GM12872 (cell line): ENCODE measurements at regions not wholly inside any gene's neighbourhood (a gene's known extent, or its start where the extent isn't known, plus 50 kb on each side); places are given as distances from the start of the nearest gene placed in this dataset.
A peak's percentile ranks its signal among the peaks of the same experiment; 100 is the strongest.

ENCODE experiments used
- TF ChIP-seq, protein P1 (sequence below): IDR thresholded peaks from 3 replicates; pipeline ENCODE4 v1.5.1; 2011; ENCODE audit warnings: low read depth, mild to moderate bottlenecking, low read length, moderate library complexity; ENCODE audit not compliant: insufficient read depth

DNA sequence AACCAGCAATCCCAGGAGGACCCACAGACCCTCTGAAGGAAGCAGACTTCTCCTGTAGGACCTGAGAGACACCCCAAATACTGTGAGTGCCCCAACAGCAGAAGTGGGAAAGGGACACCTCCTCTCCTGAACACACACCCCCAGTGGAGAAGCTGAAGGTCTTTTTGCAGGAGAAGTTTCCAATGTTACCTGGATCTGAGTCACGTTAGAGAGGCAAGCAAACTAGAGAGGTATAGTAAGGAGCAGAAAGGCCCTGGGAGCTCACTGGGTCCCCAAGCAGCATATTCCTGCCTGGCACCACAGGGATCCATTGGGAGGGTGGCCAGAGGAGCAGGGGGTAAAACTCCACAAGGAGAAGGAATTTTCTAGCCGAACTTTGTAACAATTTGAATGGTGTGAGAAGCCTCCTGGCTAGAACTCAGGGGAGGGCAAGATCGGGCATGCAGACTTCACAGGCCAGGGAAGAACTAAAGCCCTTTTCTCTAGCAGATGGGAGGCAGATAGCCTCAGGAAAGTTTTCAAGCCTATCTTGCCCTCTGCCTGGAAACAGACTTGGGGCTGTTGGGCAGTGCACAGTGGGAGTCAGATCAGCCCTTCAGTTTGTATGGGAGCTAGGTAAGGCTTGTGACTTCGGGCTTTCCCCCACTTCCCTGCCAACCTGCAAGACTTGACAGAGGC, 68.2 kb upstream of the SSTR4 start:
- TF ChIP-seq, protein P1, sequence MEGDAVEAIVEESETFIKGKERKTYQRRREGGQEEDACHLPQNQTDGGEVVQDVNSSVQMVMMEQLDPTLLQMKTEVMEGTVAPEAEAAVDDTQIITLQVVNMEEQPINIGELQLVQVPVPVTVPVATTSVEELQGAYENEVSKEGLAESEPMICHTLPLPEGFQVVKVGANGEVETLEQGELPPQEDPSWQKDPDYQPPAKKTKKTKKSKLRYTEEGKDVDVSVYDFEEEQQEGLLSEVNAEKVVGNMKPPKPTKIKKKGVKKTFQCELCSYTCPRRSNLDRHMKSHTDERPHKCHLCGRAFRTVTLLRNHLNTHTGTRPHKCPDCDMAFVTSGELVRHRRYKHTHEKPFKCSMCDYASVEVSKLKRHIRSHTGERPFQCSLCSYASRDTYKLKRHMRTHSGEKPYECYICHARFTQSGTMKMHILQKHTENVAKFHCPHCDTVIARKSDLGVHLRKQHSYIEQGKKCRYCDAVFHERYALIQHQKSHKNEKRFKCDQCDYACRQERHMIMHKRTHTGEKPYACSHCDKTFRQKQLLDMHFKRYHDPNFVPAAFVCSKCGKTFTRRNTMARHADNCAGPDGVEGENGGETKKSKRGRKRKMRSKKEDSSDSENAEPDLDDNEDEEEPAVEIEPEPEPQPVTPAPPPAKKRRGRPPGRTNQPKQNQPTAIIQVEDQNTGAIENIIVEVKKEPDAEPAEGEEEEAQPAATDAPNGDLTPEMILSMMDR, result no peak

DNA sequence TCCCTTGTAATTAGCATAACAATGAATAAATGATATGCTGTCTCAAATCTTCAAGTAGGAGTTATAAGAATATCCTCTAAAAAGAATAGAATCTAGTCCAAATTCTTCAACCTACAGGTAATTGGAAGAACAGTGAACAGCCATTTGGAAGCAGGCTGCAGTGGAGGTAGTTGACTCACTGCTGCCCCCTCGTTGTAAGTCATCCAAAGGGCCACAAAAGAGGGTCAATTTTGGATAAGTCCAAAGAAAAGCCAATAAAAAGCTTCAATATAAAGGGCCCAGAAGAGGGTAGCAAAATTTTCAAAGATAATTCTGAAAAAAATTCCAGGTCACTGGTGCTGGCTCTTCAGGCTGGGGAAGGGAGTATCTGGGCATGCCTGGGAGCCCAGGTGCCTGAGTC, 60.8 kb upstream of the SSTR4 start:
- TF ChIP-seq, protein P1, result peak; percentile 49

DNA sequence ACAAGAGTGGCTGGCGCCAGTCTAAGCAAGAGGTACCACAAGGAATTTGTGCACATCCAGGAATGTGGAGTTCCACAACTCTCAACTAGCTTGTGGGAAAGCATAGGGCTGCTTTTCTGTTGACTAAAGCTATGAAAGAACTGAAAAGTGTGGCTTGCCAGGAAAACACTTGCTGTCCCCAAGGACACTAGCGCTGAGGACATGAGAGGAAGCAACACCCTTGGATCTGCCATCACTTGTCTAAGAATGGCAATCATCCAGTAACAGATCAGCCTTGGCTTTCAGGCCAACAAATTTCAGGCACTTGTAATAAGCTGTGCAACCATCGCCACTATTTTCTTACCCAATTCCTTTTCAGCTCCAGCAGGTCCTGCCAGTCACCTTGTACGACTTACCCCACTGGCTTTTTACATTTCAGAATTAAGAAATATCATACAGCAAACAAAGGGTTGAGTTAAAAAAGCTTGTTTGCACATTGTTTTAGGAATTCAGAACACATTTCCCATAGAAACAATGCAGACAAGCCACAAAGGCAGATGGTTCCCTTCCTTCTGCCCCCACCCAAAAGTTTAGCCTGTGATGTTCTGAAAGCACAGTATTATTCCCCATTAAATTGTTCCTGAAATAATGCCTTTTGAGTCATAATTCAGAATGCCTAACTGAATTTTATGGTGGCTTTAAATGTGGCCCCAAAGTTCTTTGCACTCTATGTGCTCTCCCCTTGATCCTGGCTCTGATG, 57.9 kb upstream of the SSTR4 start:
- TF ChIP-seq, protein P1, result no peak

DNA sequence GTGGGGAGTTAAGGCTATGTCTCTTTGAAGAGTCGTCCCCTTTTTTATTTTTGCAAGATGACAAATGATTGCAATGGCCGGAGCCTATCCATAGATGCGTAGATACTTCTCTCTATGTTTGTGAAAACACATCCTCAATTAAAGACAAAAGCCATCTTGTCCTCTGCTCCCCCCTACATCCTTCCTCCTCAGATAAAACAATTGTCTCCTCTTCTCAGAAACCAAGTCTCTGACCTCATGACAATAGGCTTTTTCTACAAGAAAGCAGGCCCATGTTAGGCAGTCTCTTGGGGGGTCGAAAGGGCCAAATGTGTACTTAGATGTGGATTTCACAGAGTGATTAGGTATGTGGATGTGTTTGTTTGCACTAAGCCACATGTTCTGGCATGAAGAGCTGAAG, 51.1 kb upstream of the SSTR4 start:
- TF ChIP-seq, protein P1, result no peak

DNA sequence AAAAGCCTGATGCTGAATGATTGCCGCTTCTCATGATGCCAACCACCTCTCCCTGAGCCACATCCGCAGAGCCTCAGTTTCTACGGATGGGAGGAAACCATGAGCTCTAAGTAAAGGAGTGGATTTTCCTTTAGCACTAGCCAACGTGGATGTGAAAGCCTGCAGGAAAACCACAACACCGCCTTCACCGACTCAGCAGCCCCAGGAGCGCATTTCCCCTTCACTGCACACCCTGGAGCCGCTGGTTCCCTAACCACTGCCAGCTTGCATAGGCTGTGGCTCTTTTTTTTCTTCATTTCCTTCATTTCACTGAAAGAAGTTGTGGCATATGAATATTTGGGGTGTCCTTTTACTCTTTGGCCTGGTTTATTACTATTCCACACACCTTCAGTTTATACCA, 50.5 kb upstream of the SSTR4 start:
- TF ChIP-seq, protein P1, result no peak

DNA sequence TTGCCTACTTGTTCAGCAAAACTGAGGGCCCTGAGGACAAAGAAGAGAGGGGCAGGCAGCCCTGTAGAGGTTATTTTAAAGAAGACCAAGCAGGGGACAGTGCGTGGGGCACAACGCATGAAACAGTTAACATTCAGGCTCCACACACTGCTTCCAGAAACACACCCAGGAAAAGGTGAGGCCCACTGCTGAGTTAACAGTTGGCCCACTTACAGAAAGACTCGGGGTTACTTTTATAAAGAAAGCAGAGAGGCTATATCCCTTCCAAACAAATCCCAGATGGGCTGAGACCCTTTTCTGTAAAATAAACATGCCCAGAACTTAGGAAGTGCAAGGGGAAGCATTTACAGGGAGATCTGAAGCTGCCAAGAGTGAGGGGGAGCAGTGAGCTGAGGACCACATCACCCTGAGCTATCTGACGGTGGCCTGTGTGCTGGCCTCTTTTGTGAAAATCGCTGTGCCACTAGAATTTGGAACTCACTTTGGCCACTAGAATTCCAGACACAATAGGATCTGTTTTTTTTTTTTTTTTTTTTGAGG, 49.8 kb upstream of the SSTR4 start:
- TF ChIP-seq, protein P1, result no peak
